ENCODE measurements at regions not wholly inside any gene's neighbourhood (a gene's known extent, or its start where the extent isn't known, plus 50 kb on each side); places are given as distances from the start of the nearest gene placed in this dataset.

DNA sequence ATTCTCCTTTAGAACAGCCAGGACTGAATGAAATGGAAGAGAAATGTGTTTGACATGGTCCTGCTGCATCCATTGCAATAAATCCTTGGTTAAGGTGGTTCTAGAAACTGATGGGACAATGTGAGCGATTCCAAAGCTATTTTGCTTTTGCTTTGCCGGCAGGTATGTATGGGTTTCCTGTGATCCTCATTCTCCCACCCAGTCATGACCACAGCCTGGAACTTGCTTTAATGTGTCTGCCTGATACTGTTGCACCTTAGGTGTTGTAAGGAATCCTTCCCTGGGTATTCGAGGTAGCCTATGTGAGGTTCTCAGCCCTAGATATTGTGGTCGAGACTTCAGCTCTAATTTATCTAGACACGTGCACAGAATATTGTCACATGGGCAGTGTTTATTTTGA lies 86.1 kb downstream of the ZNF518B start:
- TF ChIP-seq POLR2A (IDR thresholded peaks at IDR 0.05; ENCODE audit: low read length) (no peak), GATA1 (IDR thresholded peaks at IDR 0.05; ENCODE audit: low read depth, low read length) (no peak)
